SH-SY5Y (cell line): ENCODE measurements at regions not wholly inside any gene's neighbourhood (a gene's known extent, or its start where the extent isn't known, plus 50 kb on each side); places are given as distances from the start of the nearest gene placed in this dataset.

ENCODE experiments used
- GATA2 ChIP-seq: IDR thresholded peaks from 2 replicates; pipeline ENCODE4 v1.6.1; 2011; ENCODE audit warnings: mild to moderate bottlenecking, low read depth, low read length
- GATA3 ChIP-seq: IDR thresholded peaks from 2 replicates; pipeline ENCODE4 v1.6.1; 2011; ENCODE audit warnings: low read depth, mild to moderate bottlenecking, low read length, moderate library complexity

- TF ChIP-seq GATA2, result no peak
- TF ChIP-seq GATA3, result no peak
Observed at GRCh38 chr3:13136426-13136825, 63.2 kb upstream of the IQSEC1 start.
